Skeletal muscle satellite cell (primary cell): ENCODE measurements at regions not wholly inside any gene's neighbourhood (a gene's known extent, or its start where the extent isn't known, plus 50 kb on each side); places are given as distances from the start of the nearest gene placed in this dataset.

ENCODE experiments used
- H3K27me3 ChIP-seq: 2 replicates; pipeline ENCODE4 v1.7.0; 2013; ENCODE audit warnings: low read length; ENCODE audit not compliant: control insufficient read depth, insufficient read depth
- H3K36me3 ChIP-seq: 2 replicates; pipeline ENCODE4 v1.7.0; 2013; ENCODE audit warnings: mild to moderate bottlenecking, control low read depth, low read length; ENCODE audit not compliant: insufficient read depth
- H3K4me1 ChIP-seq: 2 replicates; pipeline ENCODE4 v1.7.0; 2013; ENCODE audit warnings: low read length; ENCODE audit not compliant: control insufficient read depth, insufficient read depth
- H3K4me2 ChIP-seq: 2 replicates; pipeline ENCODE4 v1.7.0; 2013; ENCODE audit warnings: mild to moderate bottlenecking, low read length
- H3K4me3 ChIP-seq: 2 replicates; pipeline ENCODE4 v1.7.0; 2013; ENCODE audit warnings: low read length
- H3K9ac ChIP-seq: 2 replicates; pipeline ENCODE4 v1.7.0; 2013; ENCODE audit warnings: mild to moderate bottlenecking, low read depth, low read length, moderate library complexity
- H3K9me3 ChIP-seq: replicated peaks from 2 replicates; pipeline ENCODE4 v1.7.0; 2013; ENCODE audit warnings: mild to moderate bottlenecking, control low read depth, low read length

- no peaks in the 10 kb centered on the region for H3K36me3 ChIP-seq
- no peaks in the 10 kb centered on the region for H3K27me3 ChIP-seq
- H3K9me3 ChIP-seq = no peaks in the 10 kb centered on the region
- no peaks in the 10 kb centered on the region for H3K4me1 ChIP-seq
- no peak overlapping the region for H3K9ac ChIP-seq
- no peak overlapping the region for H3K4me3 ChIP-seq
- no peak overlapping the region for H3K4me2 ChIP-seq
Measured at GRCh38 chr2:84212611-84213314, 246.3 kb downstream of the SUCLG1 start.

GRCh38 chr2:84209941-84210340 lies 249.1 kb downstream of the SUCLG1 start:
- Histone ChIP-seq H3K4me3 (no peak overlapping the region), H3K4me1 (no peaks in the 10 kb centered on the region), H3K9ac (no peak overlapping the region), H3K27me3 (no peaks in the 10 kb centered on the region), H3K4me2 (no peak overlapping the region), H3K36me3 (no peaks in the 10 kb centered on the region), H3K9me3 (no peaks in the 10 kb centered on the region)

- H3K27me3 ChIP-seq = no peaks in the 10 kb centered on the region
- H3K4me3 ChIP-seq = no peak overlapping the region
- no peaks in the 10 kb centered on the region for H3K36me3 ChIP-seq
- no peaks in the 10 kb centered on the region for H3K4me1 ChIP-seq
- H3K9me3 ChIP-seq = no peaks in the 10 kb centered on the region
- H3K9ac ChIP-seq = no peak overlapping the region
- no peak overlapping the region for H3K4me2 ChIP-seq
Measured at GRCh38 chr2:84204995-84205394, 254.1 kb downstream of the SUCLG1 start.

GRCh38 chr2:84202166-84202565 lies 256.9 kb downstream of the SUCLG1 start:
- Histone ChIP-seq H3K9me3 (no peaks in the 10 kb centered on the region), H3K4me2 (no peak overlapping the region), H3K9ac (no peak overlapping the region), H3K36me3 (no peaks in the 10 kb centered on the region), H3K4me1 (no peaks in the 10 kb centered on the region), H3K27me3 (no peaks in the 10 kb centered on the region), H3K4me3 (no peak overlapping the region)

- Histone ChIP-seq H3K9me3 (no peaks in the 10 kb centered on the region), H3K36me3 (no peaks in the 10 kb centered on the region)
Measured at GRCh38 chr2:84201158-84201557, 257.9 kb downstream of the SUCLG1 start.

GRCh38 chr2:84197901-84198300 lies 261.2 kb downstream of the SUCLG1 start:
- H3K4me1 ChIP-seq = no peaks in the 10 kb centered on the region
- H3K4me3 ChIP-seq = no peak overlapping the region
- H3K36me3 ChIP-seq = no peaks in the 10 kb centered on the region
- H3K9me3 ChIP-seq = no peaks in the 10 kb centered on the region
- H3K27me3 ChIP-seq = no peaks in the 10 kb centered on the region
- no peak overlapping the region for H3K4me2 ChIP-seq
- H3K9ac ChIP-seq = no peak overlapping the region

More at GRCh38 chr2:84201158-84201557, 257.9 kb downstream of the SUCLG1 start:
- Histone ChIP-seq H3K4me2 (no peak overlapping the region), H3K27me3 (no peaks in the 10 kb centered on the region), H3K9ac (no peak overlapping the region), H3K4me3 (no peak overlapping the region), H3K4me1 (no peaks in the 10 kb centered on the region)

- H3K4me2 ChIP-seq = no peak overlapping the region
- H3K36me3 ChIP-seq = no peaks in the 10 kb centered on the region
- no peak overlapping the region for H3K9ac ChIP-seq
- no peaks in the 10 kb centered on the region for H3K4me1 ChIP-seq
- H3K4me3 ChIP-seq = no peak overlapping the region
- no peaks in the 10 kb centered on the region for H3K9me3 ChIP-seq
- H3K27me3 ChIP-seq = no peaks in the 10 kb centered on the region
Measured at GRCh38 chr2:84194949-84195644, 264.0 kb downstream of the SUCLG1 start.

GRCh38 chr2:84194181-84194580 lies 264.9 kb downstream of the SUCLG1 start:
- Histone ChIP-seq H3K9me3 (no peaks in the 10 kb centered on the region), H3K4me3 (no peak overlapping the region), H3K4me2 (no peak overlapping the region), H3K9ac (no peak overlapping the region), H3K36me3 (no peaks in the 10 kb centered on the region), H3K4me1 (no peaks in the 10 kb centered on the region), H3K27me3 (no peaks in the 10 kb centered on the region)

GRCh38 chr2:84187258-84187657 lies 271.8 kb downstream of the SUCLG1 start:
- H3K9ac ChIP-seq = no peak overlapping the region
- no peak overlapping the region for H3K4me2 ChIP-seq
- H3K4me1 ChIP-seq = no peaks in the 10 kb centered on the region
- no peaks in the 10 kb centered on the region for H3K36me3 ChIP-seq
- H3K4me3 ChIP-seq = no peak overlapping the region
- no peaks in the 10 kb centered on the region for H3K9me3 ChIP-seq
- no peaks in the 10 kb centered on the region for H3K27me3 ChIP-seq

- Histone ChIP-seq H3K27me3 (no peaks in the 10 kb centered on the region), H3K4me1 (no peaks in the 10 kb centered on the region), H3K9ac (no peak overlapping the region), H3K4me3 (no peak overlapping the region), H3K36me3 (no peaks in the 10 kb centered on the region), H3K9me3 (no peaks in the 10 kb centered on the region), H3K4me2 (no peak overlapping the region)
Measured at GRCh38 chr2:84181927-84182326, 277.2 kb downstream of the SUCLG1 start.

GRCh38 chr2:84177733-84178132 lies 281.3 kb downstream of the SUCLG1 start:
- Histone ChIP-seq H3K9ac (no peak overlapping the region), H3K27me3 (no peaks in the 10 kb centered on the region), H3K36me3 (no peaks in the 10 kb centered on the region), H3K4me1 (no peaks in the 10 kb centered on the region), H3K4me3 (no peak overlapping the region), H3K9me3 (no peaks in the 10 kb centered on the region), H3K4me2 (no peak overlapping the region)

- Histone ChIP-seq H3K4me3 (no peak overlapping the region), H3K4me1 (no peaks in the 10 kb centered on the region), H3K9me3 (no peaks in the 10 kb centered on the region), H3K36me3 (no peaks in the 10 kb centered on the region), H3K9ac (no peak overlapping the region), H3K27me3 (no peaks in the 10 kb centered on the region), H3K4me2 (no peak overlapping the region)
Measured at GRCh38 chr2:84175970-84176369, 283.1 kb downstream of the SUCLG1 start.
